ENCODE measurements at regions not wholly inside any gene's neighbourhood (a gene's known extent, or its start where the extent isn't known, plus 50 kb on each side); places are given as distances from the start of the nearest gene placed in this dataset.
A peak's percentile ranks its signal among the peaks of the same experiment; 100 is the strongest.

GRCh38 chr12:103105971-103106597, 148.6 kb downstream of the ASCL1 start:
- Histone ChIP-seq H3K36me3 (replicated peaks; ENCODE audit: insufficient read depth, low read length) (no peaks in the 10 kb centered on the region), H3K27ac (ENCODE audit: low read length) (no peak overlapping the region), H2AFZ (ENCODE audit: low read length) (no peak overlapping the region), H3K4me1 (ENCODE audit: low read length) (peaks cover 14% of the 10 kb centered on the region), H3K79me2 (ENCODE audit: low read length) (no peaks in the 10 kb centered on the region), H3K27me3 (replicated peaks; ENCODE audit: insufficient read depth, low read length) (no peaks in the 10 kb centered on the region), H3K9ac (ENCODE audit: low read length) (no peak overlapping the region), H3F3A (ENCODE audit: insufficient read depth, low read length) (no peaks in the 10 kb centered on the region), H3K4me3 (ENCODE audit: low read length) (no peak overlapping the region), H3K4me2 (ENCODE audit: low read depth, low read length) (no peak overlapping the region), H3K9me2 (replicated peaks; ENCODE audit: insufficient read depth, low read length) (no peaks in the 10 kb centered on the region), H4K20me1 (ENCODE audit: insufficient read depth, low read length) (no peaks in the 10 kb centered on the region), H3K9me3 (replicated peaks; ENCODE audit: insufficient read depth, low read length) (no peaks in the 10 kb centered on the region)
- DNase-seq: no peak
- TF ChIP-seq EZH2phosphoT487 (IDR thresholded peaks at IDR 0.05; ENCODE audit: low read length) (no peak), EZH2 (optimal IDR thresholded peaks at IDR 0.05; ENCODE audit: low read depth, low read length) (no peak)
- TF ChIP-seq, protein P1, sequence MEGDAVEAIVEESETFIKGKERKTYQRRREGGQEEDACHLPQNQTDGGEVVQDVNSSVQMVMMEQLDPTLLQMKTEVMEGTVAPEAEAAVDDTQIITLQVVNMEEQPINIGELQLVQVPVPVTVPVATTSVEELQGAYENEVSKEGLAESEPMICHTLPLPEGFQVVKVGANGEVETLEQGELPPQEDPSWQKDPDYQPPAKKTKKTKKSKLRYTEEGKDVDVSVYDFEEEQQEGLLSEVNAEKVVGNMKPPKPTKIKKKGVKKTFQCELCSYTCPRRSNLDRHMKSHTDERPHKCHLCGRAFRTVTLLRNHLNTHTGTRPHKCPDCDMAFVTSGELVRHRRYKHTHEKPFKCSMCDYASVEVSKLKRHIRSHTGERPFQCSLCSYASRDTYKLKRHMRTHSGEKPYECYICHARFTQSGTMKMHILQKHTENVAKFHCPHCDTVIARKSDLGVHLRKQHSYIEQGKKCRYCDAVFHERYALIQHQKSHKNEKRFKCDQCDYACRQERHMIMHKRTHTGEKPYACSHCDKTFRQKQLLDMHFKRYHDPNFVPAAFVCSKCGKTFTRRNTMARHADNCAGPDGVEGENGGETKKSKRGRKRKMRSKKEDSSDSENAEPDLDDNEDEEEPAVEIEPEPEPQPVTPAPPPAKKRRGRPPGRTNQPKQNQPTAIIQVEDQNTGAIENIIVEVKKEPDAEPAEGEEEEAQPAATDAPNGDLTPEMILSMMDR (IDR thresholded peaks at IDR 0.05; ENCODE audit: low read length): no peak

DNA sequence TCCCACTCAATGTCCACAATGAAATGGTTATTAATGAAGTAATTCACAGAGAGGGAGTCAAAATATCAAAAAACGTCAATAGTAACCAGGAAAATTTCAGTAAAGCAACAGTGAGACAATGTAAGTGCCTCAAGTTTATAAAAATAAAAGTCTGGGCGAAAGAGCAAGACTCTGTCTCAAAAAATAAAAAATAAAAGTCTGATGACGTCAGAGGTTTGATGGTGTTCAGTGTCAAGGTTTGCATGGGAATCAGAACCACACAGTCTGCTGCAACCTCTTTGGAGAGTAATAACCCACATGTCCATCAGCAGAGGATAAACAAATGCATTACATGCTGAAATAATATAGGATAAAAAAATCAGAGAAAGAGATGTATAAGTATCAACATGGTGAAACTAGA, 152.4 kb downstream of the ASCL1 start:
- Histone ChIP-seq H4K20me1 (ENCODE audit: insufficient read depth, low read length) (no peaks in the 10 kb centered on the region), H3K4me1 (ENCODE audit: low read length) (0 out of 2 replicates have a peak, but pooled peaks cover 9% of the 10 kb centered on the region), H3K9ac (ENCODE audit: low read length) (no peak overlapping the region), H3K9me3 (replicated peaks; ENCODE audit: insufficient read depth, low read length) (no peaks in the 10 kb centered on the region), H2AFZ (ENCODE audit: low read length) (no peak overlapping the region), H3K9me2 (replicated peaks; ENCODE audit: insufficient read depth, low read length) (no peaks in the 10 kb centered on the region), H3K27me3 (replicated peaks; ENCODE audit: insufficient read depth, low read length) (no peaks in the 10 kb centered on the region), H3F3A (ENCODE audit: insufficient read depth, low read length) (peaks cover 3% of the 10 kb centered on the region; the same call in 1 of the 2 replicates), H3K27ac (ENCODE audit: low read length) (no peak overlapping the region), H3K4me3 (ENCODE audit: low read length) (no peak overlapping the region), H3K36me3 (replicated peaks; ENCODE audit: insufficient read depth, low read length) (no peaks in the 10 kb centered on the region), H3K4me2 (ENCODE audit: low read depth, low read length) (no peak overlapping the region), H3K79me2 (ENCODE audit: low read length) (no peaks in the 10 kb centered on the region)
- no peak for DNase-seq
- TF ChIP-seq EZH2 (optimal IDR thresholded peaks at IDR 0.05; ENCODE audit: low read depth, low read length) (no peak), EZH2phosphoT487 (IDR thresholded peaks at IDR 0.05; ENCODE audit: low read length) (no peak)
- TF ChIP-seq, protein P1 (IDR thresholded peaks at IDR 0.05; ENCODE audit: low read length): no peak

GRCh38 chr12:103114296-103115055, 157.0 kb downstream of the ASCL1 start:
- H3K4me3 ChIP-seq (ENCODE audit: low read length): no peak overlapping the region
- peaks cover 3% of the 10 kb centered on the region; the same call in 1 of the 2 replicates for H3F3A ChIP-seq (ENCODE audit: insufficient read depth, low read length)
- no peaks in the 10 kb centered on the region for H3K9me3 ChIP-seq (replicated peaks; ENCODE audit: insufficient read depth, low read length)
- DNase-seq: peak; percentile 41
- H3K9ac ChIP-seq (ENCODE audit: low read length): no peak overlapping the region
- no peak for TF ChIP-seq EZH2 (optimal IDR thresholded peaks at IDR 0.05; ENCODE audit: low read depth, low read length)
- TF ChIP-seq, protein P1 (IDR thresholded peaks at IDR 0.05; ENCODE audit: low read length): no peak
- no peak for TF ChIP-seq EZH2phosphoT487 (IDR thresholded peaks at IDR 0.05; ENCODE audit: low read length)
- H3K79me2 ChIP-seq (ENCODE audit: low read length): no peaks in the 10 kb centered on the region
- H3K4me2 ChIP-seq (ENCODE audit: low read depth, low read length): 0 out of 2 replicates have a peak overlapping the region, but pooled peaks have one; percentile 5
- H3K9me2 ChIP-seq (replicated peaks; ENCODE audit: insufficient read depth, low read length): no peaks in the 10 kb centered on the region
- H3K27me3 ChIP-seq (replicated peaks; ENCODE audit: insufficient read depth, low read length): no peaks in the 10 kb centered on the region
- no peaks in the 10 kb centered on the region for H3K36me3 ChIP-seq (replicated peaks; ENCODE audit: insufficient read depth, low read length)
- H4K20me1 ChIP-seq (ENCODE audit: insufficient read depth, low read length): no peaks in the 10 kb centered on the region
- peaks cover 20% of the 10 kb centered on the region for H3K4me1 ChIP-seq (ENCODE audit: low read length)
- H2AFZ ChIP-seq (ENCODE audit: low read length): no peak overlapping the region
- peak overlapping the region; percentile 25; the same call in 1 of the 2 replicates for H3K27ac ChIP-seq (ENCODE audit: low read length)

Measured in MM.1S (cell line).